Nephron (organoid): ENCODE measurements at regions not wholly inside any gene's neighbourhood (a gene's known extent, or its start where the extent isn't known, plus 50 kb on each side); places are given as distances from the start of the nearest gene placed in this dataset.

Experiments used
- H3K27ac Mint-ChIP-seq, 3 experiments: 2 replicates each; pipeline ENCODE4 v1.8.0; 2020; ENCODE audit warnings: mixed read lengths in 3 of 3, mild to moderate bottlenecking in 2 of 3, moderate library complexity in 1 of 3
- H3K27me3 Mint-ChIP-seq: 2 replicates; pipeline ENCODE4 v1.8.0; 2021; ENCODE audit warnings: low read depth, mild to moderate bottlenecking, moderate library complexity, mixed read lengths
- H3K36me3 Mint-ChIP-seq: 2 replicates; pipeline ENCODE4 v1.8.0; 2020; ENCODE audit warnings: low read depth, mixed read lengths
- H3K4me1 Mint-ChIP-seq: 2 replicates; pipeline ENCODE4 v1.8.0; 2020; ENCODE audit warnings: mixed read lengths
- H3K4me3 Mint-ChIP-seq, 3 experiments: 2 replicates each; pipeline ENCODE4 v1.8.0; 2020; ENCODE audit warnings: mild to moderate bottlenecking in 3 of 3, mixed read lengths in 3 of 3, moderate library complexity in 2 of 3
- H3K9me3 Mint-ChIP-seq: 2 replicates; pipeline ENCODE4 v1.8.0; 2020; ENCODE audit warnings: mixed read lengths
- CTCF ChIP-seq, 3 experiments: fragments of 200-600 bp; sonication (generic); IDR thresholded peaks; one replicate each; pipeline ENCODE4 v1.5.0; 2021; ENCODE audit warnings: antibody characterized with exemption in 3 of 3; ENCODE audit not compliant: unreplicated experiment in 3 of 3

- no peaks in the 10 kb centered on the region for H3K36me3 Mint-ChIP-seq
- peaks cover 2% of the 10 kb centered on the region for H3K9me3 Mint-ChIP-seq
- no peak overlapping the region for H3K27ac Mint-ChIP-seq
- no peak overlapping the region for H3K4me3 Mint-ChIP-seq
- no peaks in the 10 kb centered on the region for H3K4me1 Mint-ChIP-seq
- TF ChIP-seq CTCF (IDR thresholded peaks at IDR 0.05; ENCODE audit: unreplicated experiment in 3 of 3) = no peak
- peaks cover 14% of the 10 kb centered on the region for H3K27me3 Mint-ChIP-seq
These were observed 329.6 kb downstream of the PCDH20 start for GRCh38 chr13:61086087-61086486.

- H3K27ac Mint-ChIP-seq = no peak overlapping the region
- H3K36me3 Mint-ChIP-seq = no peaks in the 10 kb centered on the region
- H3K4me3 Mint-ChIP-seq = no peak overlapping the region
- H3K4me1 Mint-ChIP-seq = no peaks in the 10 kb centered on the region
- TF ChIP-seq CTCF (IDR thresholded peaks at IDR 0.05; ENCODE audit: unreplicated experiment in 3 of 3) = no peak
- peaks cover 14% of the 10 kb centered on the region for H3K27me3 Mint-ChIP-seq
- peaks cover 2% of the 10 kb centered on the region for H3K9me3 Mint-ChIP-seq
These were observed 330.7 kb downstream of the PCDH20 start for GRCh38 chr13:61084988-61085387.

- TF ChIP-seq CTCF (IDR thresholded peaks at IDR 0.05; ENCODE audit: unreplicated experiment in 3 of 3) = no peak
- no peaks in the 10 kb centered on the region for H3K4me1 Mint-ChIP-seq
- no peaks in the 10 kb centered on the region for H3K36me3 Mint-ChIP-seq
- H3K27me3 Mint-ChIP-seq = peaks cover 5% of the 10 kb centered on the region
- peaks cover 2% of the 10 kb centered on the region for H3K9me3 Mint-ChIP-seq
- no peak overlapping the region for H3K4me3 Mint-ChIP-seq
- H3K27ac Mint-ChIP-seq = no peak overlapping the region
These were observed 336.5 kb downstream of the PCDH20 start for GRCh38 chr13:61078976-61079770.

- no peaks in the 10 kb centered on the region for H3K27me3 Mint-ChIP-seq
- H3K36me3 Mint-ChIP-seq = no peaks in the 10 kb centered on the region
- H3K27ac Mint-ChIP-seq = no peak overlapping the region
- no peak for TF ChIP-seq CTCF (IDR thresholded peaks at IDR 0.05; ENCODE audit: unreplicated experiment in 3 of 3)
- H3K4me3 Mint-ChIP-seq = no peak overlapping the region
- H3K9me3 Mint-ChIP-seq = no peaks in the 10 kb centered on the region
- H3K4me1 Mint-ChIP-seq = no peaks in the 10 kb centered on the region
These were observed 363.5 kb downstream of the PCDH20 start for GRCh38 chr13:61052175-61052574.

GRCh38 chr13:61045251-61045650 is 370.4 kb downstream of the PCDH20 start:
- no peak overlapping the region for H3K27ac Mint-ChIP-seq
- no peaks in the 10 kb centered on the region for H3K9me3 Mint-ChIP-seq
- no peaks in the 10 kb centered on the region for H3K4me1 Mint-ChIP-seq
- H3K36me3 Mint-ChIP-seq = no peaks in the 10 kb centered on the region
- no peaks in the 10 kb centered on the region for H3K27me3 Mint-ChIP-seq
- H3K4me3 Mint-ChIP-seq = no peak overlapping the region
- no peak for TF ChIP-seq CTCF (IDR thresholded peaks at IDR 0.05; ENCODE audit: unreplicated experiment in 3 of 3)

GRCh38 chr13:61040181-61040580 is 375.5 kb downstream of the PCDH20 start:
- Mint-ChIP-seq H3K4me1 (no peaks in the 10 kb centered on the region), H3K36me3 (no peaks in the 10 kb centered on the region), H3K27ac (no peak overlapping the region), H3K9me3 (no peaks in the 10 kb centered on the region), H3K27me3 (no peaks in the 10 kb centered on the region), H3K4me3 (no peak overlapping the region)
- no peak for TF ChIP-seq CTCF (IDR thresholded peaks at IDR 0.05; ENCODE audit: unreplicated experiment in 3 of 3)
